ENCODE measurements at regions not wholly inside any gene's neighbourhood (a gene's known extent, or its start where the extent isn't known, plus 50 kb on each side); places are given as distances from the start of the nearest gene placed in this dataset.
"Not testable (repeated sequence)": the region's sequence is repeated elsewhere in the genome, so short reads cannot be mapped to it uniquely, and the experiment has no call there.

DNA sequence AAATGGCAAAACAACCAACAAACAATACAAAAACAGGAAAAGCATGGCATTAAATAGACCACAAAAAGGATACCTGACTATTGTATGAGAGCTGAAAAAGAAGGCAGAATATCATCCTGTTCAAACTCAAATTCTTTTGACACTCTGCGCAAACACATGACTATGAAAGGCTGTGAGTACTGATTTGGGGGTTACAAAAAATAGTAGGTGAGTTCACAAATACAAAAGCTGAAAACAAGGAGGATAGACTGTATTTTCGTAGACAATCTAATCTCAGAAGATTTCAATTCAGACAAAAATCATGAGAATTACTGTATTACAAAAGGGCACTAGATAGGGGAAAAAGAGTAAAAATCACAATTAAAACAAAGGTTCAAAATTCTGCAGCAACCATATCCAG, 142.6 kb upstream of the C1QTNF3 start:
- FAIRE-seq; H3K4me1 ChIP-seq (ENCODE audit: control insufficient read depth in 3 of 3, insufficient read depth in 2 of 3, low read depth in 1 of 3, low read length in 2 of 3); H3K9me3 ChIP-seq (ENCODE audit: control insufficient read depth in 2 of 2, insufficient read depth in 1 of 2, low read depth in 1 of 2, low read length in 1 of 2); H3K4me3 ChIP-seq (ENCODE audit: low read depth in 1 of 3, low read length in 3 of 3); H3K27ac ChIP-seq (ENCODE audit: low read depth in 1 of 3, low read length in 2 of 3); H3K27me3 ChIP-seq (ENCODE audit: control insufficient read depth in 3 of 3, insufficient read depth in 3 of 3, low read length in 3 of 3): not testable (repeated sequence)
- 91 to 92% (median 91%) methylated on average over 2 of the region's 2 CpGs for WGBS, 3 donors
- peak; percentile 10 to 11 for DNase-seq
- peaks cover 0 to 34% (median 0%) of the 10 kb centered on the region in 3 donors for H3K36me3 ChIP-seq (ENCODE audit: control insufficient read depth in 3 of 3, insufficient read depth in 2 of 3, low read depth in 1 of 3, low read length in 3 of 3)

GRCh38 chr5:34186108-34186507, 143.1 kb upstream of the C1QTNF3 start:
- FAIRE-seq: not testable (repeated sequence)
- 95 to 97% (median 97%) methylated on average over 2 of the region's 2 CpGs for WGBS, 3 donors

GRCh38 chr5:34186865-34187264, 143.9 kb upstream of the C1QTNF3 start:
- 61 to 84% (median 78%) methylated on average over 2 of the region's 2 CpGs for WGBS, 3 donors
- H3K4me1 ChIP-seq (ENCODE audit: control insufficient read depth in 3 of 3, insufficient read depth in 2 of 3, low read depth in 1 of 3, low read length in 2 of 3); H3K9me3 ChIP-seq (ENCODE audit: control insufficient read depth in 2 of 2, insufficient read depth in 1 of 2, low read depth in 1 of 2, low read length in 1 of 2); H3K27ac ChIP-seq (ENCODE audit: low read depth in 1 of 3, low read length in 2 of 3); FAIRE-seq; H3K4me3 ChIP-seq (ENCODE audit: low read depth in 1 of 3, low read length in 3 of 3); H3K27me3 ChIP-seq (ENCODE audit: control insufficient read depth in 3 of 3, insufficient read depth in 3 of 3, low read length in 3 of 3): not testable (repeated sequence)
- peaks cover 0 to 38% (median 0%) of the 10 kb centered on the region in 3 donors for H3K36me3 ChIP-seq (ENCODE audit: control insufficient read depth in 3 of 3, insufficient read depth in 2 of 3, low read depth in 1 of 3, low read length in 3 of 3)
- peak in 1 of 2 donors; percentile 2 for DNase-seq

More at GRCh38 chr5:34186108-34186507, 143.1 kb upstream of the C1QTNF3 start:
- DNase-seq; H3K4me3 ChIP-seq (ENCODE audit: low read depth in 1 of 3, low read length in 3 of 3); H3K27me3 ChIP-seq (ENCODE audit: control insufficient read depth in 3 of 3, insufficient read depth in 3 of 3, low read length in 3 of 3); H3K27ac ChIP-seq (ENCODE audit: low read depth in 1 of 3, low read length in 2 of 3); H3K4me1 ChIP-seq (ENCODE audit: control insufficient read depth in 3 of 3, insufficient read depth in 2 of 3, low read depth in 1 of 3, low read length in 2 of 3); H3K9me3 ChIP-seq (ENCODE audit: control insufficient read depth in 2 of 2, insufficient read depth in 1 of 2, low read depth in 1 of 2, low read length in 1 of 2): not testable (repeated sequence)
- peaks cover 0 to 34% (median 0%) of the 10 kb centered on the region in 3 donors for H3K36me3 ChIP-seq (ENCODE audit: control insufficient read depth in 3 of 3, insufficient read depth in 2 of 3, low read depth in 1 of 3, low read length in 3 of 3)

DNA sequence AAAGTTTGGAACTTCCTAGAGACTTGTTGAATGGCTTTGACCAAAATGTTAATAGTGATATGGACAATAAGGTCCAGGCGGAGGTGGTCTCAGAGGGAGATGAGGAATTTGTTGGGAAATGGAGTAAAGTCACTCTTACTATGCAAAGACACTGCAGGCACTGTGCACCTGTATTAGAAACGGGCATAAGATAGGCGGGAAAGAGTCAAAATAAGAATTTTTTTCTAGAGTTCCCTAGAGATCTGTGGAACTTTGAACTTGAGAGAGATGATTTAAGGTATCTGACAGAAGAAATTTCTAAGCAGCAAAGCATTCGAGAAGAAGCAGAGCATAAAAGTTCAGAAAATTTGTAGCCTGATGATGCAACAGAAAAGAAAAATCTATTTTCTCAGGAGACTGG, 144.4 kb upstream of the C1QTNF3 start:
- 93 to 96% (median 93%) methylated on average over 2 of the region's 4 CpGs for WGBS, 3 donors

DNA sequence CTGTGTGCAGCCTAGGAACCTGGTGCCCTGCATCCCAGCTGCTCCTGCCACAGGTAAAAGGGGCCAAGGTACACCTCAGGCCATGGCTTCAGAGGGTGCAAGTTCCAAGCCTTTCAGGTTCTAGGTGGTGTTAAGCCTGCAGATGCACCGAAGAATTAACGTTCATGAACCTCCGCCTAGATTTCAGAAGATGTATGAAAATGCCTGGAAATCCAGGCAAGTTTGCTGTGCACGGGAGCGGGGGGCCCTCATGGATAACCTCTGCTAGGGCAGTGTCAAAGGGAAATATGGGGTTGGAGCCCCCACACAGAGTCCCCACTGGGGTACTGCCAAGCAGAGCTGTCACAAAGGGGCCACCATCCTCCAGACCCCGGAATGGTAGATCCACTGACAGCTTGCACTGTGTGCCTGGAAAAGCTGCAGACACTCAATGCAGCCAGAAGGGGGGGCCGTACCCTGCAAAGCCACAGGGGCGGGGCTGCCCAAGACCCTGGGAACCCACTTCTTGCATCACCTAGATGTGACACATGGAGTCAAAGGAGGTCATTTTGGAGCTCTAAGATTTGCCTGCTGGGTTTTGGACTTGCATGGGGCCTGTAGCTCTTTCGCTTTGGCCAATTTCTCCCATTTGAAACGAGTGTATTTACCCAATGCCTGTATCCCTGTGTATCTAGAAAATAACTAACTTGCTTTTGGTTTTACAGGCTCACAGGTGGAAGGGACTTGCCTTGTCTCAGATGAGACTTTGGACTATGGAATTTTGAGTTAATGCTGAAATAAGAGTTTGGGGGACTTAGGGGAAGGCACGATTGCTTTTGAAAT, 145.2 kb upstream of the C1QTNF3 start:
- WGBS, 3 donors: 94 to 95% (median 95%) methylated on average over 9 to 10 of the region's 11 CpGs
- not testable (repeated sequence) for H3K4me1 ChIP-seq (ENCODE audit: control insufficient read depth in 3 of 3, insufficient read depth in 2 of 3, low read depth in 1 of 3, low read length in 2 of 3); H3K27ac ChIP-seq (ENCODE audit: low read depth in 1 of 3, low read length in 2 of 3); FAIRE-seq; H3K9me3 ChIP-seq (ENCODE audit: control insufficient read depth in 2 of 2, insufficient read depth in 1 of 2, low read depth in 1 of 2, low read length in 1 of 2); H3K4me3 ChIP-seq (ENCODE audit: low read depth in 1 of 3, low read length in 3 of 3); H3K27me3 ChIP-seq (ENCODE audit: control insufficient read depth in 3 of 3, insufficient read depth in 3 of 3, low read length in 3 of 3)
- H3K36me3 ChIP-seq (ENCODE audit: control insufficient read depth in 3 of 3, insufficient read depth in 2 of 3, low read depth in 1 of 3, low read length in 3 of 3): peaks cover 0 to 42% (median 0%) of the 10 kb centered on the region in 3 donors
- DNase-seq: peak; percentile 15 to 24

More for the DNA sequence above, 144.4 kb upstream of the C1QTNF3 start:
- H3K4me1 ChIP-seq (ENCODE audit: control insufficient read depth in 3 of 3, insufficient read depth in 2 of 3, low read depth in 1 of 3, low read length in 2 of 3); FAIRE-seq; H3K4me3 ChIP-seq (ENCODE audit: low read depth in 1 of 3, low read length in 3 of 3); H3K27ac ChIP-seq (ENCODE audit: low read depth in 1 of 3, low read length in 2 of 3); DNase-seq; H3K9me3 ChIP-seq (ENCODE audit: control insufficient read depth in 2 of 2, insufficient read depth in 1 of 2, low read depth in 1 of 2, low read length in 1 of 2); H3K27me3 ChIP-seq (ENCODE audit: control insufficient read depth in 3 of 3, insufficient read depth in 3 of 3, low read length in 3 of 3): not testable (repeated sequence)
- peaks cover 0 to 40% (median 0%) of the 10 kb centered on the region in 3 donors for H3K36me3 ChIP-seq (ENCODE audit: control insufficient read depth in 3 of 3, insufficient read depth in 2 of 3, low read depth in 1 of 3, low read length in 3 of 3)

DNA sequence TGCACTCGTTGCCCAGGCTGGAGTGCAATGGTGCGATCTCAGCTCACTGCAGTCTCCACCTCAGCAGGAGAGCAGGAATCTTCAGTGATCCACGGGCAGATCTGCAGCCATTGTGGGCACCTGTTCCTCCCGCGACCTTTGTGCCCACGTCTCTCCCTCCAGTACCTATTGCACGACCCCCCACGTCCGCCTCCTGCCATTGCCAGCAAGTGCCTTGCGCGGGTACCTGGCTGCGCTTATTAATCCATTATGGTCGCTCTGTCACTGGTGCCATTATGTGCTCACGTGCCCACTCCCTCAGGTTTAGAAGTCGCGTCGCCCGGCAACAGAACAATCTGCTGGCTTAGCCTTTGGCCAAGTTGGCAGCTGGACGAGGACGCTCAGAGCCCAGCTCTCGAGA, 146.2 kb upstream of the C1QTNF3 start:
- not testable (repeated sequence) for H3K9me3 ChIP-seq (ENCODE audit: control insufficient read depth in 2 of 2, insufficient read depth in 1 of 2, low read depth in 1 of 2, low read length in 1 of 2); H3K4me3 ChIP-seq (ENCODE audit: low read depth in 1 of 3, low read length in 3 of 3); H3K4me1 ChIP-seq (ENCODE audit: control insufficient read depth in 3 of 3, insufficient read depth in 2 of 3, low read depth in 1 of 3, low read length in 2 of 3); H3K27me3 ChIP-seq (ENCODE audit: control insufficient read depth in 3 of 3, insufficient read depth in 3 of 3, low read length in 3 of 3); FAIRE-seq; DNase-seq; H3K27ac ChIP-seq (ENCODE audit: low read depth in 1 of 3, low read length in 2 of 3)
- 95 to 96% (median 95%) methylated on average over 17 to 20 of the region's 21 CpGs for WGBS, 3 donors
- H3K36me3 ChIP-seq (ENCODE audit: control insufficient read depth in 3 of 3, insufficient read depth in 2 of 3, low read depth in 1 of 3, low read length in 3 of 3): peaks cover 0 to 44% (median 0%) of the 10 kb centered on the region in 3 donors

- not testable (repeated sequence) for H3K4me3 ChIP-seq (ENCODE audit: low read depth in 1 of 3, low read length in 3 of 3); H3K27me3 ChIP-seq (ENCODE audit: control insufficient read depth in 3 of 3, insufficient read depth in 3 of 3, low read length in 3 of 3); H3K27ac ChIP-seq (ENCODE audit: low read depth in 1 of 3, low read length in 2 of 3); H3K4me1 ChIP-seq (ENCODE audit: control insufficient read depth in 3 of 3, insufficient read depth in 2 of 3, low read depth in 1 of 3, low read length in 2 of 3); H3K9me3 ChIP-seq (ENCODE audit: control insufficient read depth in 2 of 2, insufficient read depth in 1 of 2, low read depth in 1 of 2, low read length in 1 of 2); FAIRE-seq
- 96 to 97% (median 97%) methylated on average over 16 of the region's 16 CpGs for WGBS, 3 donors
- peaks cover 0 to 44% (median 0%) of the 10 kb centered on the region in 3 donors for H3K36me3 ChIP-seq (ENCODE audit: control insufficient read depth in 3 of 3, insufficient read depth in 2 of 3, low read depth in 1 of 3, low read length in 3 of 3)
- peak in 1 of 2 donors; percentile 11 for DNase-seq
These were observed 146.9 kb upstream of the C1QTNF3 start for GRCh38 chr5:34189752-34190411.

- not testable (repeated sequence) for H3K9me3 ChIP-seq (ENCODE audit: control insufficient read depth in 2 of 2, insufficient read depth in 1 of 2, low read depth in 1 of 2, low read length in 1 of 2); H3K27me3 ChIP-seq (ENCODE audit: control insufficient read depth in 3 of 3, insufficient read depth in 3 of 3, low read length in 3 of 3); FAIRE-seq; H3K4me1 ChIP-seq (ENCODE audit: control insufficient read depth in 3 of 3, insufficient read depth in 2 of 3, low read depth in 1 of 3, low read length in 2 of 3); H3K4me3 ChIP-seq (ENCODE audit: low read depth in 1 of 3, low read length in 3 of 3); H3K27ac ChIP-seq (ENCODE audit: low read depth in 1 of 3, low read length in 2 of 3)
- H3K36me3 ChIP-seq (ENCODE audit: control insufficient read depth in 3 of 3, insufficient read depth in 2 of 3, low read depth in 1 of 3, low read length in 3 of 3): peaks cover 0 to 44% (median 0%) of the 10 kb centered on the region in 3 donors
- DNase-seq: peak in 1 of 2 donors; percentile 7
- 97 to 98% (median 97%) methylated on average over 14 of the region's 16 CpGs for WGBS, 3 donors
These were observed 147.5 kb upstream of the C1QTNF3 start for GRCh38 chr5:34190466-34190865.

Measured in small intestine (tissue), 7 donors.